HG03095 (cell line): ENCODE measurements at regions not wholly inside any gene's neighbourhood (a gene's known extent, or its start where the extent isn't known, plus 50 kb on each side); places are given as distances from the start of the nearest gene placed in this dataset.
"Not testable (repeated sequence)": the region's sequence is repeated elsewhere in the genome, so short reads cannot be mapped to it uniquely, and the experiment has no call there.

ENCODE experiments used
- ATAC-seq: cut with Tn5 transposase; IDR thresholded peaks from one replicate; pipeline ENCODE4 v1.9.1; 2021; ENCODE audit warnings: moderate library complexity; ENCODE audit not compliant: unreplicated experiment

GRCh38 chrX:122857734-122858133 is 326.3 kb upstream of the GRIA3 start:
- ATAC-seq = no peak

GRCh38 chrX:122863067-122863466 is 321.0 kb upstream of the GRIA3 start:
- no peak for ATAC-seq

DNA sequence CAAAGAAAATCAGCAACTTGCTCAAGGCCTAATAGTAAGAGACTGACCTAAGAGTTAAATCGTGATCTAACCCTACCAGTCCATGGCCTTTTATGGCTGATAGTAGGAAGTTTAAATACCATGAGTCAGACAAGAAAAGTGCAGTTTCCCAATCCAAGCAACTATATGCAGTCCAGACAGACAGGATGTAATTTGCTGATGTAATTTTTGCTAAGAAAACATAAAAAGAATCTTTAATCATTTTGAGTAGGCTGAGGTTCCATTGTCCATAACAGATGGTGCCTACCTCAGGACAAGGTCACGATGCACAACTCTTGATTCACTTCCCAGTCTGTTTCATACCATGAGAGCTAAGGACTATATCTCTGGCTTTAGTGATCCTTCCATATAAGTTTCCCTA is 317.5 kb upstream of the GRIA3 start:
- ATAC-seq = no peak

GRCh38 chrX:122868631-122869030 is 315.4 kb upstream of the GRIA3 start:
- no peak for ATAC-seq

GRCh38 chrX:122869171-122869570 is 314.9 kb upstream of the GRIA3 start:
- no peak for ATAC-seq

DNA sequence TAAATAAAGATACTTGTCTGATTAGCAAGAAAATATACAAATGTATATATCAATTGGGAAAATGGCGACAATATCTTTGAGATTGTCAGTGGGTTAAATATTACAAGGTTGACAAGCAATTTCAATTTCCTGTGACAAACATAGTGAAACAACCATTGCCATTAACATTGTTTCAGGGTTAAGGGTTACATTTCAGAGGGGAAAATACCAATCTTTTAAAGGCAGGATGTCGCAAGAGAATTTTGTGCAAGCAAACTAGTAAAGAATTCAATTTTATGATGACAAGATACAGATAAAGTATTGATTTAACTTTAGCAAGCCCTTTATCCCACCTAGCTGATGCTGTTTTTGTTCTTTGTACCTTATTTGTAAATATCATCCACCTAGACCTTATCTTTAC is 305.8 kb upstream of the GRIA3 start:
- no peak for ATAC-seq

GRCh38 chrX:122880952-122881351 is 303.1 kb upstream of the GRIA3 start:
- ATAC-seq = no peak

DNA sequence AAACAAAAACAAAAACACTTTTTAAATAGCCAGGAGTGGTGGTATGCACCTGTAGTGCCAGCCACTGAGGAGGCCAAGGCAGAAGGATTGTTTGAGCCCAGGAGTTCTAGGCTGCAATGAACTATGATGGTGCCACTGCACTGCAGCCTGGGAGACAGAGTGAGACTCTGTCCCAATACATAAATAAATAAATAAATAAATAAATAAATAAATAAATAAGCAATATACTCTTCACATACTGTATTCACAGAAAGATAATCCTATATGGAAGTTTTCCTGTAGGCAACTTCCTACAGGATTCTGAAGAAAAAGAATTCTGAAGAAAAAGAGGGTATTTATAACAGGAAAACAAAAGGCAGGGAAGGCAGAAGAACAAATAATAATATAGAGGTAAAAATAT is 293.3 kb upstream of the GRIA3 start:
- no peak for ATAC-seq

DNA sequence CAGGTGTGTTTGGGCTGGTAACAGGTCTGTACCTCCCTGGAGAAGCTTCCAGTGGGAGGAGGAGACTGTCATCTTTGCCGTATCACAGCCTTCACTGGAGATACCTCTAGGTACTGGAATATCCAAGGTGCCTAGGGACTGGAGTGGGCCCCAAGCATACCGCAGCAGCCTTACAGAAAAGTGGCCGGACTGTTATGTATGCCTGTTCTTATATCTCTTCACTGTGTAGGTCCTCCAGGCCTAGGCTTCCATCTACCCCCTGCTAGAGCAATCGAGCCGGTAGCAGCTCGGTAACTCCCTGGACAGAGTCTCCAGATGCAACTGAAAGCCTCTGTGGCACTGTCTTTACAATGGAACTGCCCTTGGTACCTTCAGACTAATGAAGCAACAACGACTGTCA is 277.4 kb upstream of the GRIA3 start:
- ATAC-seq = no peak

GRCh38 chrX:122907375-122907774 is 276.7 kb upstream of the GRIA3 start:
- no peak for ATAC-seq

DNA sequence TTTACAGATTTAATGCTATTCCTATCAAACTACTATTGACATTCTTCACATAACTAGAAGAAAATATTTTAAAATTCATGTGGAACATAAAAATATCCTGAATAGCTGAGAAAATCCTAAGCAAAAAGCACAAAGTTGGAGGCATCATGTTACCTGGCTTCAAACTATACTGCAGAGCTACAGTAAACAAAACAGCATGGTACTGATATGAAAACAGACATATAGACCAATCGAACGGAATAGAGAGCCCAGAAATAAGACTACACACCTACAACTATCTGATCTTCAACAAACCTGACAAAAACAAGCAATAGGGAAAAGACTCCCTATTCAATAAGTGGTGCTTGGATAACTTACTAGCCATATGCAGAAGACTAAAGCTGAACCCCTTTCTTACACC is 273.4 kb upstream of the GRIA3 start:
- ATAC-seq = no peak

GRCh38 chrX:122913134-122913533 is 270.9 kb upstream of the GRIA3 start:
- no peak for ATAC-seq

DNA sequence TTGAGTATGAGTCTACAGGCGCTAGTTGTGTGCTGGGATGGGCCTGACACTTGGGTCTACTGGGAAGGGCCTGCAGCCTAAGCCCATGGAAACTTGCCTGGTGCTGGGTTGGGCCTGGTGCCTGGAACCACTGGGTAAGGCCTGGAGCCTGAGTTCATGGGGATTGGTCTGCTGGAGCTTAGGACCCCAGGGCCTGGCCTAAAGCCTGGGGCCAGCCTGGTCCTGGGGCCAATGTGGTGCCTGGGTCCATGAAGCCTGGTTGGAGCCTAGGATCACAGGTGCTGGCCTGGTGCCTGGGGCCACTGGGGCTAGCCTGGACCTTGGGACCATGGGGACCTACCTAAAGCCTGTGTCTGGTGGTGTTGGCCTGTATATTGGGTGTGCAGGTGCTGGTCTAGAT is 270.3 kb upstream of the GRIA3 start:
- ATAC-seq = no peak

DNA sequence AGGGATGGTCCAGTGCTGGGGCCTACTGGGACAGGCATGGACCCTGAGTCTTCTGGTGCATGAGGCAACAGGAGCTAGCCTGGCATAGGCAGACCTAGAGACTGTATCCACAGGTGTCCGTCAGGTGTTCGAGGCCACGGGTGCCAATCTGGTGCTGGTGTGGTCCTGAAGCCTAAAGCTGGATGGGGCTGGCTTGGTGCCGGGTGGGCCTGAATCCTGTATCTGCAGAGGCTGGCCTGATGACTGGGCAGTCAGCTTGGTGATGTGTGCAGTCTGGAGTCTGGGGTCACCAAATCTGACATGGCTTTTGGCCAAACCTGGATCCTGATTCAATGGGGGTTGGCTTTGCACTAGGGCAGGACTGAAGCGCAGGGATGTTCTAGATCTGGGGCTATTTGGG is 269.8 kb upstream of the GRIA3 start:
- ATAC-seq = no peak

DNA sequence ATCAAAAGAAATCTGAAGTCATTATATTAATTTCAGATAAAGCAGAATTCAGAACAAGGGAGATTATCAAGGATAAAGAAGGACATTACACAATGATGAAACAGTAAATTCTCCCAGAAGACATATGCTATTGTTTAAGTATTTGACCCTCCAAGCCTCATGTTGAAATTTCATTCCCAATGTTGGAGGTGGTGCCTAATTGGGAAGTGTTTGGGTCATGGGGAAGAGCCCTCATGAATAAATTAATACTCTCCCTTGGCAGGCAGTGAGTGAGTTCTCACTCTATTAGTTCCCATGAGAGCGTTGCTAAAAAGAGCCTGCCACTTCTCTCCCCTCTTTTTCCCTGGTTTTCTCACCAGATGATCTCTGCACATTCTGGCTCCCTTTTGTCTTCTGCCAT is 249.9 kb upstream of the GRIA3 start:
- no peak for ATAC-seq

GRCh38 chrX:122940199-122940598 is 243.9 kb upstream of the GRIA3 start:
- ATAC-seq = no peak

GRCh38 chrX:122941806-122942205 is 242.3 kb upstream of the GRIA3 start:
- ATAC-seq = no peak

GRCh38 chrX:122943918-122944317 is 240.2 kb upstream of the GRIA3 start:
- ATAC-seq = no peak

DNA sequence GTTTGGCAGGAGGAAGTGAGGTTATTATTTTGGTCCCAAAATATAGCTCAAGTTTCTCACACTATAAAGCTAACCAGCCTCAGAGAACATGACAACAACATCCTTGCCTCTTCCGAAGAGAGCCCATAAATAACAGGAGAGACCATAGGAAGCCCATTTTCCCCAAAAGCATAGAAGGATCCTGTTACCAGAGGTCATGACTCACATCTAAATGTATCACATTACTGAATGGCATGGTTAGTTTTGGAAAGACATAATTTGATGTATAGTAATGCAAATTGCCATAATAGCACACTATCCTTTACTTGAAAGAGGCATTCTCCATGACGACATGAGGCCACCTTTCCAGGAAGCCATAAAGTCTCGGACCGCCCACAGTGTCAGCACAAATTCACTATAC is 238.8 kb upstream of the GRIA3 start:
- no peak for ATAC-seq

GRCh38 chrX:122972604-122973003 is 211.5 kb upstream of the GRIA3 start:
- no peak for ATAC-seq

- no peak for ATAC-seq
These were observed 201.6 kb upstream of the GRIA3 start for GRCh38 chrX:122982521-122982920.

DNA sequence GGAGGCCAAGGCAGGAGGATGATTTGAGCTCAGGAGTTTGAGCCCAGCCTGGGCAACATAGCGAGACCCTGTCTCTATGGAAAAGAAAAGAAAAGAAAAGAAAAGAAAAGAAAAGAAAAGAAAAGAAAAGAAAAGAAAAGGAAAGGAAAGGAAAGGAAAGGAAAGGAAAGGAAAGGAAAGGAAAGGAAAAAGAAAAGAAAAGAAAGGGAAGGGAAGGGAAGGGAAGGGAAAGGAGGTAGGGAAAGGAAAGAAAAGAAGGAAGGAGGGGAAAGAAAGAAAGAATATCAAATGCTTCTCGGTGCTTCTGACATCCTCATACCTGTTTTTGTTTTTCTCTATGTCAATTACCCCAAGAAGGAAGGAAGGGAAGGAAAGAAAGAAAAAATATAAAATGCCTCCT is 181.2 kb upstream of the GRIA3 start:
- ATAC-seq = not testable (repeated sequence)

DNA sequence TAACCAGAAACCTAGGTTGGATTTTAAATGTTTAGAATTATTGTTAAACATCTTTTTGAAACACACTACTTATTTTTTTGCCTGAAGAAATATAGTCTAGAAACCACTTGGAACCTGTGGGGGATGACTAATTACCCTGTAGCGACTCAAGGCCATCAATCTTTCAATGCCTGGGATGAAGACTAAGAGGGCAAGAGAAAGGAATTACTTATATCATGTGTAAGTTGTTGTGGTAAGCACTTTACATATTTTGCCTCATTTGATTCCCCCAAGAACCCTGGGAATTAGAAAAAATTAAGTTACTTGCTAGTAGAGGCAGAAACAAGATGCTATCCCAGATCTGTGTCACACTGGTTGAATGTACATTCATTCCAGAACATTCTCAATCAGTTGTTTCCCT is 170.9 kb upstream of the GRIA3 start:
- ATAC-seq = no peak

- ATAC-seq = no peak
These were observed 147.7 kb upstream of the GRIA3 start for GRCh38 chrX:123036401-123036800.
